Rectal smooth muscle tissue (tissue), 1 donor: ENCODE measurements at regions not wholly inside any gene's neighbourhood (a gene's known extent, or its start where the extent isn't known, plus 50 kb on each side); places are given as distances from the start of the nearest gene placed in this dataset.
"Not testable (repeated sequence)": the region's sequence is repeated elsewhere in the genome, so short reads cannot be mapped to it uniquely, and the experiment has no call there.

Experiments
- H3K27ac ChIP-seq: one replicate; pipeline ENCODE4 v1.7.0; 2013; ENCODE audit warnings: low read depth, low read length, inconsistent platforms
- H3K27me3 ChIP-seq: one replicate; pipeline ENCODE4 v1.7.0; 2013; ENCODE audit warnings: low read length; ENCODE audit not compliant: control insufficient read depth, insufficient read depth
- H3K36me3 ChIP-seq: one replicate; pipeline ENCODE4 v1.7.0; 2013; ENCODE audit warnings: low read length; ENCODE audit not compliant: control insufficient read depth, insufficient read depth
- H3K4me1 ChIP-seq: one replicate; pipeline ENCODE4 v1.7.0; 2013; ENCODE audit warnings: low read length; ENCODE audit not compliant: control insufficient read depth, insufficient read depth
- H3K4me3 ChIP-seq: one replicate; pipeline ENCODE4 v1.7.0; 2013; ENCODE audit warnings: low read length
- H3K9ac ChIP-seq: one replicate; pipeline ENCODE4 v1.7.0; 2013; ENCODE audit warnings: low read length

DNA sequence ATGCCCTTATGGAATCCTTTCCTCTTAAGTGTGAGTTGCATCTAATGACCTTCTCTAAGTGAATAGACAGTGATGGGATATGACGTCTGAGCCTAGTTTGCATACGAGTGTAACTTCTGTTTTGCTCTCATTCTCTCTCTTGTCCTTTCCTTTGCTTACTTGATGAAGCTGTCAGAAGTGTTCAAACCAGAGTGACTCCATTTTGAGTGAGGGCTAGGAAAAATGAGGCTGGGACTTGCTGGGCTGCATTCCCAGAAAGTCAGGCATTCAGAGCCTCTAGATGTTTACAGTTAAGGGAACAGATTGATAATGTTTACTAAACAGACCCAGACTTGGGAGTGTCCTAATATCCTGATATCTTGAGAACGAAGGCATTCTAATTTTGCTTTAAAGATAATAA is 311.2 kb upstream of the SOX4 start:
- not testable (repeated sequence) for H3K36me3 ChIP-seq, H3K27me3 ChIP-seq, H3K9ac ChIP-seq, H3K27ac ChIP-seq, H3K4me3 ChIP-seq, H3K4me1 ChIP-seq

DNA sequence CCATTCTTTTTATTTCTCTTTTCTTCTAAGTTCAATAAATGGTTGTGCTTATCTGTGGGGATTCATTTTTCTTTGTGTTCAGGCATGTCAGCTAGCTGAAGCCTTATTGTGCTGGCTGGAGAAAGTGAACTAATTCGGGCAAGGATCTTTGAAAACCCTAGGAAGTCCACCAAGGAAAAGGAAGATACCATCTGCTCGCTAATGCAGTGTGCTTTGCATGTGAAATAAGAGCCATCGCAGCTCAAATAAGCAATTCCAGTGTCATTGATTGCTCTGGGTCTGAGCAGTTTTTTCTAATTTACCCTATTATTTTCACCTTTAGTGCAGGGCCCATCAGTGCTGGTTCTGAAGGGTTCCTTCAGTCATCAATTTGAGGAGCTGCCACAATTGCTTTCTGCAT is 309.4 kb upstream of the SOX4 start:
- Histone ChIP-seq H3K4me1 (no peaks in the 10 kb centered on the region), H3K36me3 (no peaks in the 10 kb centered on the region), H3K27ac (no peak overlapping the region), H3K9ac (no peak overlapping the region), H3K4me3 (no peak overlapping the region), H3K27me3 (no peaks in the 10 kb centered on the region)

DNA sequence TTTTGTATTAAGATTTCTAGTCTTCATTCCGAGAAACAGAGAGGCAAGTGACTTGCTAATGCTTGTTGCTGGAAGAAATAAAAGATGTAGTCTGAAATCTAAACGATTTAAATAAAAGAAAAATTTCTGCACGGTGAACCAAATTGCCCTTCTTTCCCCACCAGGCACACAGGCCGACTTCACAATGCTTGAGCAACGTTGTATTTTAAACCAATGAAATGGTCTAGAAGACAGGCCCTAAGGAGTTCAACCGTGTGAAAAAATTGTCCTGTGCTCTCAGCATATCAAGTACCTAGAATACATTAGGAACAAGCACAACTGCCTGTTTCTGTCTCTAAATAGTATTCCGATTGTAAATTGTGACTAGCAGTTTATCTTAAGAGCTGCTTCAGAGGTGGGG is 308.8 kb upstream of the SOX4 start:
- Histone ChIP-seq H3K27me3 (no peaks in the 10 kb centered on the region), H3K4me3 (no peak overlapping the region), H3K9ac (no peak overlapping the region), H3K36me3 (no peaks in the 10 kb centered on the region), H3K4me1 (no peaks in the 10 kb centered on the region), H3K27ac (no peak overlapping the region)

DNA sequence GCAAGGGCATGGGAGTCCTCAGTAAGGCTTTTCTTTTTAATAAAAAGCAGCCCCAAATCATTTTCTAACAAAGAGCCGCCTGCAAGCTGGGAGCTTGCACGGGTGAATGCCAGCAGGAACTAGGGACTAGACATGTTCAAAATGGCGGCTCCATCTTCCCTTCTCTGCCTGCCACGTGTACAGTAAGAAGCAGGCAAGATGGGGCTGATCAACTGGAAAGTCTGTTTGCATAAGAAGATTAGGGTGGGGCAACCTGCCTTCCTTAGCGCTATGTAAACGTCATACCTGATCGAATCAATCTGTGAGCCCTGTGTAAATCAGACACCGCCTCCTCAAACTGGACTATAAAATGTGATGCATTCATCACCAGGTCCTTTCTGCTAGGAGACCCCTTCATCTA is 299.4 kb upstream of the SOX4 start:
- Histone ChIP-seq H3K4me1 (no peaks in the 10 kb centered on the region), H3K27me3 (no peaks in the 10 kb centered on the region), H3K36me3 (no peaks in the 10 kb centered on the region), H3K9ac (no peak overlapping the region), H3K27ac (no peak overlapping the region), H3K4me3 (no peak overlapping the region)

DNA sequence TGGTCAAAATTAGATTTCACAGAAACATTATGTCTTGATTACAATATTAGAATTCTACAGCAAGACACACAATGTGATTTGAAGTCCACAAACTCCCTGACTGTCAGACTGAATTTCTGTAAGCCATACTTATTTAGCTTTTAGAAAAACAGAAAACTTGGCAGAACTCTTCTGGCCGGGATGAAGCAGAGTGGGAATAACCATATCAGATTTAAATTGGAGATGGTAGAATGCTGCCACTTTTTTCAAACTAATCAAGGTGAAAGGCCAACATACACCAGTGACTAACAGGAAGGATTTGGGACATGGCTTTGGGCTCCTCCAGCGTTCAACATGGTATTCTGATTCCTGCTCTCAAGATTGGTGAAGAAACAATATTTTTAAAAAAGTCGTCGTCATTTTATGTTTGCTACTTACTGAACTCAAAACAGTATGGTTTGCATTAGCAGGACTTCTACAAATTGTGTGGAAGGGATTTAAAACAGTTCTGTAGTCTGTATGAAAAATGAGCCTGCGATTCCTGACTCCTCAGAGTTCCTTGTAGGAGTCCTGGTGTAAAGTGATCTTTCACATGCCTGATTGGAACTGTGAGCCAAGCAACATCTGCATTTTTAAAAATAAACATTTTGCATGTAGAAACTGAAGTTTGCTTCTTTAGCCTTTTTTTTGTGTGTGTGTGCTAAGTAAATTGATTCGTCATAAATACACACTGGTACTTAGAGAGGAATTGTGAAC is 297.9 kb upstream of the SOX4 start:
- Histone ChIP-seq H3K27me3 (no peaks in the 10 kb centered on the region), H3K4me3 (no peak overlapping the region), H3K27ac (no peak overlapping the region), H3K36me3 (no peaks in the 10 kb centered on the region), H3K9ac (no peak overlapping the region), H3K4me1 (no peaks in the 10 kb centered on the region)

DNA sequence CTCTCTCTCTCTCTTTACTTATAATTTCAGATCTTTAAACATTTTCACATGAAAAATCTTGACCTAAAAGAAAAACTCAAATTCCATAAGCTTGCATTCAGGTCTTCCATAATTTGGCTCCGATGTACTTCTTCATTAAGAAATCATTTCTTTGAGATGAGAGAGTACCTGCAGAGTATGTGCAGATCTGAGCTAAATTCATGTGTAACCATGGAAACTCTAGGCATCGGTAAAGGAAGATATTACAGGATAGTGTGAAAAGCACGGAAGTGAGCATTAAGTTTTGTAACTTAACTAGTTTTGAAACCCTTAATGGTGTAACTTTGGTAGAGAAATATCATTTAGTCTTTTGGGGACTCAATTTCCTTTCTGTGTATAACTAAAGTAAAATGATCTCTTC is 295.9 kb upstream of the SOX4 start:
- H3K4me1 ChIP-seq: no peaks in the 10 kb centered on the region
- H3K9ac ChIP-seq: no peak overlapping the region

DNA sequence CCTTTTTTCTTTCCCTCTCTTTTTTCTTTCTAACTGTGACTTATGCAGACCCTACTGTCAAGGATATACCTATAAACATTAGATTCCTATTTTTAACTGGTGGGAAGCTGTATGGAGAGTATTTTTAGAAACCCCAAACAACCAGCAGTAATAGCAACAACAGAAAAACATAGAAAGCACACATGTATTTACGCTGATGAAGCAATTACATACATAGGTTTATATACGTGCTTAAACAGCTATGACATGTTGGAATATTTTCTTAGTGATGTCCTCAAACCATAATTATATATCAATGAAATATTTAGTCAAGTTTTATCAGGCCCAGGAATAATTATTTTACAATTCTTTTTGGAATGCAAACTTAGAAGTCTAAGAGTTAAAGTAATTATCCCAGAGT is 294.3 kb upstream of the SOX4 start:
- Histone ChIP-seq H3K9ac (no peak overlapping the region), H3K27ac (no peak overlapping the region), H3K27me3 (no peaks in the 10 kb centered on the region), H3K4me3 (no peak overlapping the region), H3K4me1 (no peaks in the 10 kb centered on the region), H3K36me3 (no peaks in the 10 kb centered on the region)

More for the DNA sequence above, 295.9 kb upstream of the SOX4 start:
- Histone ChIP-seq H3K27me3 (no peaks in the 10 kb centered on the region), H3K27ac (no peak overlapping the region), H3K4me3 (no peak overlapping the region), H3K36me3 (no peaks in the 10 kb centered on the region)

DNA sequence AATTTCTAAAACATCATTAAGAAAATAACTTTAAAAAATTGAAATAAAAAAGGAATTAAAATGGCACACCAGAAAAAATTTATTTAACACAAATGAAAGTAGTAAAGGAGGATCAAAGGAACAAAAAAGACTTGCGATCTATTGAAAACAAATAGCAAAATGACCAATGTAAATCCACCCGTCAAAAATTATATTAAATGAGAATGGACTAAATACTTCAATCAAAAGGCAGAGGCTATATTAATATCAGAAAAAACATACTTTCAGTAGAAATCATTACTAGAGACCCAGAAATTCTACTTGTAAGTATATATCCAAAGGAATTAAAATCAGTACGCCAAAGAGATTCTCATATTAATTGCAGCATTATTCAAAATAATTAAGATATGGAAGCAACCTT is 293.1 kb upstream of the SOX4 start:
- H3K9ac ChIP-seq: no peak overlapping the region
- no peak overlapping the region for H3K4me3 ChIP-seq
- H3K27ac ChIP-seq: no peak overlapping the region
- H3K36me3 ChIP-seq: no peaks in the 10 kb centered on the region
- H3K27me3 ChIP-seq: no peaks in the 10 kb centered on the region
- no peaks in the 10 kb centered on the region for H3K4me1 ChIP-seq

DNA sequence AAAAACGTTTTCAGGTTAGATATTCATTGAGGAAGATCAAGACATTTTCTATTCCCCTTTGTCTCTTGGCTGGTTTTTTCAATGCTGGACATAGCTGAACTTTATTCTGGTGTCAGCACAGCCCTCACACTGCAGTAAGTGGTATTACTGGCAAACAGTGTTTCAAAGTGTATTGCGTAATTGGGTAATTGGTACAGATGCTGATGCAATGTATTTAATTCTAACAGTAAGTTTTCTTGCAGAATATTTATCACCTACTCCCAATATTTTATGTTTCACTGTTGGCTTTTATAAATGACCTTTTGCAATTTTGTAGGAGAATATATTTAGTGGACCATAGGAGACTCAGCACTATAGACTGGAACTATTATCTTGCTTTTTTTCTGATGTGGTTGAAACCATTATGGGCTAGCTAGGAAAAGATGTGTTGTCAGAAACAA is 287.6 kb upstream of the SOX4 start:
- Histone ChIP-seq H3K9ac (no peak overlapping the region), H3K4me1 (no peaks in the 10 kb centered on the region), H3K36me3 (no peaks in the 10 kb centered on the region), H3K27ac (no peak overlapping the region), H3K4me3 (no peak overlapping the region), H3K27me3 (no peaks in the 10 kb centered on the region)

DNA sequence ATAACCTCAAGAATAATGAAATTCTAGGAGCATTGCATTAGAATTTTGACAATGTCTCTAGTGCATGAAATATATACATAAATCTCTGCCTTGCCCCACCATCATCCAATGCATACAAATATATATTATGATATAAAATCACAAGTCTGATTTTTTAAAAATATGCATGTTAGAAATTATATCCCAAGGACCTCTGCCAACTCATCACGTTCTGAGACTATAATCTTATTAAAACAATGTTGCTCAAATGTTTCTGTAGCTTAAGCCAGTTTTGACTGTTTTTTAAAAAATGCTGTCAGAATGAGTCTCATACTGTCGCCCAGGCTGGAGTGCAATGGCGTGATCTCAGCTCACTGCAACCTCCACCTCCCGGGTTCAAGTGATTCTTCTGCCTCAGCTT is 287.0 kb upstream of the SOX4 start:
- no peaks in the 10 kb centered on the region for H3K27me3 ChIP-seq

DNA sequence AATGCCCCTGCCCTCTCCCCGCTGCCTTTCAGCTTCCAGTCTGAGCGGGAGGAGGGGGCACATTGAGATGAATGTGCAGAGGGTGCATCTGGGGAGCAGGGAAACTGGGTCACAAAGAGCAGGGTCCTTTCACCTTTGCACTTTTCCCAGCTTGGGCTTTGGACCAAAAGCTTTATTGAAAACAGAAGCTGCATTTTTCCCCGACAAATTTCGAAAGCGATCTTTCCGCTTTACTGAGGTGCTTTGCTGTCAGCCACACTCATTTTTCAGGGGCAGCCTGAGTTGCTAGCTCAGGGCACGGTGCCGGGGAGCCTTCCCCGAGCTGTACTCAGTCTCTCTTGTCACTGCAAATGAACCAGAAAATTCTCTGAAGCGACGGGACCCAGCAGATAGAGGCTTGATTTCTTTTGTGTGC is 283.7 kb upstream of the SOX4 start:
- Histone ChIP-seq H3K27me3 (no peaks in the 10 kb centered on the region), H3K36me3 (no peaks in the 10 kb centered on the region), H3K27ac (no peak overlapping the region), H3K4me3 (no peak overlapping the region), H3K9ac (no peak overlapping the region), H3K4me1 (no peaks in the 10 kb centered on the region)

More for the DNA sequence above, 287.0 kb upstream of the SOX4 start:
- Histone ChIP-seq H3K4me3 (no peak overlapping the region), H3K4me1 (no peaks in the 10 kb centered on the region), H3K36me3 (no peaks in the 10 kb centered on the region), H3K27ac (no peak overlapping the region), H3K9ac (no peak overlapping the region)

DNA sequence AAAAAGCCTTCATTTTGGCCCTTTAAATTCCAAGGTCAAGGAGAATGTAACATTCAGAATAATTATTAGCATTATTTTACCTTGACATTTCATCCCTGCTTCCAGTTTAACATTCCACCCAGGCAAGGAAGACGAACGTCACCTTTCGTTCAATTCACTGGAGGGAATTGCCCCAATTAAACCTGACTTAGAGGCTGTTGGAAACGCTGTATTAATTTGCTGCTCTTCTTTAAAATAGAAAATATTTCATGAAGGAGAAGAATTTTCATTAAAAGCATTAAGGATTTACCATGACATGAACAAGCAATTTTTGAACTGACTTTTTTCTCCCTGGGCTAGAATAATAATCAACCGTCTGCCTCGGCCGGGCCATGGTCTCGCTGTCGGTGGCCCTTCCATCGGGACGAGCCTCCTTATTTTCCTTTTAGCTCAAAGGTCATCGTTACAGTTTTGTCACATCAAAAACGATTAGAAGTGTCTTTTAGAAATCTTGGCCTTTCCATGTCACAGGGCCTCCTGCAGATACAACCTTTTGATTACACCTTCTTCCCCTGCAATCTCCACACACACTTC is 282.9 kb upstream of the SOX4 start:
- Histone ChIP-seq H3K36me3 (no peaks in the 10 kb centered on the region), H3K27me3 (no peaks in the 10 kb centered on the region), H3K4me3 (no peak overlapping the region), H3K27ac (no peak overlapping the region), H3K4me1 (no peaks in the 10 kb centered on the region), H3K9ac (no peak overlapping the region)

DNA sequence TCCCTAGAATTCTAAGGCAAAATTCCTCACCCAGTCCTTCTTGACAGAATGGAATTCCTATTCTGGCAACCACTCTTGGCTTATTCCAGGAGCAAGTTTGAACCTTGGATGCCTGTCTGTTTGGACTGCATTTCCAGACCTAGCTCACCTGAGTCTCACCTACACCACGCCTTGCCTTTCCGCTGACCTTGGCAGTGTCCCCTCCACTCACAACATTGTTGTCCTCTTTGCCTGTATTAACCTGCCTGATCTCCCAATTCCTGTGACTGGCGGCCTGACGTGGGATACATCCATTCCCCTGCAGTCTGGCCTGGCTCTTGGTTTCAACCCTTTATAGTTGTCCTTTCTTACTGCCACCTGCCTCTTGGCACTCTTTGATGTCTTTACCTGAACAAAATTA is 281.4 kb upstream of the SOX4 start:
- H3K4me3 ChIP-seq: no peak overlapping the region
- no peak overlapping the region for H3K9ac ChIP-seq
- H3K4me1 ChIP-seq: no peaks in the 10 kb centered on the region
- no peaks in the 10 kb centered on the region for H3K27me3 ChIP-seq
- H3K27ac ChIP-seq: no peak overlapping the region
- H3K36me3 ChIP-seq: no peaks in the 10 kb centered on the region
